ENCODE measurements at regions not wholly inside any gene's neighbourhood (a gene's known extent, or its start where the extent isn't known, plus 50 kb on each side); places are given as distances from the start of the nearest gene placed in this dataset.

DNA sequence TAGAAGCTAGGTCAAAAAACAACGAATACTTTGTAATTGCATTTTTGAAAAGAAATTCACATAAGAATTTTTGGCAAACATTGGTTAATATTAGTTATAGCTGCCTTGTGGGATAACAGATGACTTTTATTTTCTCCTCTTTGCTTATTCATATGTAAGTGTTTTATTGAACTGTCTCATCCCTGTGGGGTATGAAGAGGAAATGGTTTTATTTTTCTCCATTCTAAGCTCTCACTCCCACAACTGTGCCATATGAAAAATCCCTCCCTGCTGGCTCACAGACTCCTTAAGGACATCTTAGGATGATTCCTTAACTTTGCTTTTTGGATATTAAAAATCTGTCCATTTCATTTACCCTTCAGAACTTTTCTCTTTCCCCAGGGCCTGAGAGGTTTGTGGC is 300.6 kb downstream of the PPP1R2C start:
- TF ChIP-seq, protein P1, sequence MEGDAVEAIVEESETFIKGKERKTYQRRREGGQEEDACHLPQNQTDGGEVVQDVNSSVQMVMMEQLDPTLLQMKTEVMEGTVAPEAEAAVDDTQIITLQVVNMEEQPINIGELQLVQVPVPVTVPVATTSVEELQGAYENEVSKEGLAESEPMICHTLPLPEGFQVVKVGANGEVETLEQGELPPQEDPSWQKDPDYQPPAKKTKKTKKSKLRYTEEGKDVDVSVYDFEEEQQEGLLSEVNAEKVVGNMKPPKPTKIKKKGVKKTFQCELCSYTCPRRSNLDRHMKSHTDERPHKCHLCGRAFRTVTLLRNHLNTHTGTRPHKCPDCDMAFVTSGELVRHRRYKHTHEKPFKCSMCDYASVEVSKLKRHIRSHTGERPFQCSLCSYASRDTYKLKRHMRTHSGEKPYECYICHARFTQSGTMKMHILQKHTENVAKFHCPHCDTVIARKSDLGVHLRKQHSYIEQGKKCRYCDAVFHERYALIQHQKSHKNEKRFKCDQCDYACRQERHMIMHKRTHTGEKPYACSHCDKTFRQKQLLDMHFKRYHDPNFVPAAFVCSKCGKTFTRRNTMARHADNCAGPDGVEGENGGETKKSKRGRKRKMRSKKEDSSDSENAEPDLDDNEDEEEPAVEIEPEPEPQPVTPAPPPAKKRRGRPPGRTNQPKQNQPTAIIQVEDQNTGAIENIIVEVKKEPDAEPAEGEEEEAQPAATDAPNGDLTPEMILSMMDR (IDR thresholded peaks at IDR 0.05): no peak
- TF ChIP-seq ZFX (IDR thresholded peaks at IDR 0.05; ENCODE audit: borderline replicate concordance): no peak

All from 22Rv1 (cell line).